ENCODE measurements at regions not wholly inside any gene's neighbourhood (a gene's known extent, or its start where the extent isn't known, plus 50 kb on each side); places are given as distances from the start of the nearest gene placed in this dataset.
"Not testable (repeated sequence)": the region's sequence is repeated elsewhere in the genome, so short reads cannot be mapped to it uniquely, and the experiment has no call there.

- DNase-seq (ENCODE audit: low spot score), result no peak
These were observed 1017.6 kb downstream of the TYW1 start for GRCh38 chr7:68014031-68014736.

DNA sequence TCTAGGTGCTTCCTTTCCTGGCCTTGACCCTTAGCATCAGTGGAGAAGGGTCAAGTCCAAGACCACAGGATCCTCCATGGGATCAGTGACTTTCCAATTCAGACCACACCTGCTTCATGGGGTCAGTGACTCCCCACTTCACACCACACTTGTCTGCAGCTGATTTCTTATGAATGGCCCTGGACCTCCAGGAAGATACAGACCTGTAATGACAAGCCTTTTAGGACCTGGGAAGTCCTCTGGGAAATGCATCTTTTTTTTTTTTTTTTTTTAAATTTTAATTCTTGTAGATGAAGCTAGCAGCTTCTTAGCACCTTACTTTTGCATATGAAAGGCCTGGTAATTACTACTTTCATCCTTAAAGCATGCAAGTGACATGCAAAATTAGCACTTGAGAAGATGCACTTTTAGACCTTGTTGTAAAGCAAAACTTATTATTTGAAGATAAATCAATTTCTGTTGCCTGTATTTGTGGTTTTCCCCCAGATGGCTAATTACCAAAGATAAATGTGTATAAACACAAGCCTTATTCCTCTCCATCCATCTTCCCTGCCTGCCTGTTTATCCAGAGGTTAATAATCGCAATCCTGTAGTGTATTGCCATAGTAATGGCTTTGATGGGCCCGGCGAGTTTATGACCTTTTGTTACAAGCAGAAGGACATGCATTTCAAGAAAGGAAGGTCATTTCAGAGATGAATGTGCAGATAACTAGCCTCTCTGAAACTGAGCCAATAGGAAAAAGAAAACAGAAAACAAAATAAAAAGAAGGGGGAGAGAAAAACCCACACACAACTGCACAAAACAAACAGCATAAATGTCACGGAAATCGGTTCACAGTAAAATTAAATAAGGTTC lies 1018.7 kb downstream of the TYW1 start:
- DNase-seq (ENCODE audit: low spot score), result no peak

GRCh38 chr7:68015978-68016532 lies 1019.4 kb downstream of the TYW1 start:
- no peak for DNase-seq (ENCODE audit: low spot score)

DNA sequence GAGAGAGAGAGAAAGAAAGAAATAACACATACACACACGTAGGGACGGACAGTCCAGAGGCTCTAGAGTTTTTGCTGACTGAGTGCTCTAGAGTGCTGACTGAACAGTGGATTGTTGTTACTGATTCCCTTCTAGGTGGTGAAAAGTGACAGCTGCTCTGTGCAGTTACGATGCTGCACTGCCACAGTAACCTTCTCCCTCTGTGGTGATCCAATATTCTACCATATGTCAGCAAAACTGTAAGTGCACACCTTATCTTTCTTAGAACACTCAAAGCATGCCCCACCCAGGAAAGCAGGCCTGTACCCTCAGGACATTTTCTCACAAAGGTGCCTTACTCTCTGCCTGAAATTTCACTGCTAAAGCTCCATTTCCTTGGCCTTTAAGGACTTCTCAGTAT lies 1023.5 kb downstream of the TYW1 start:
- no peak for DNase-seq (ENCODE audit: low spot score)

DNA sequence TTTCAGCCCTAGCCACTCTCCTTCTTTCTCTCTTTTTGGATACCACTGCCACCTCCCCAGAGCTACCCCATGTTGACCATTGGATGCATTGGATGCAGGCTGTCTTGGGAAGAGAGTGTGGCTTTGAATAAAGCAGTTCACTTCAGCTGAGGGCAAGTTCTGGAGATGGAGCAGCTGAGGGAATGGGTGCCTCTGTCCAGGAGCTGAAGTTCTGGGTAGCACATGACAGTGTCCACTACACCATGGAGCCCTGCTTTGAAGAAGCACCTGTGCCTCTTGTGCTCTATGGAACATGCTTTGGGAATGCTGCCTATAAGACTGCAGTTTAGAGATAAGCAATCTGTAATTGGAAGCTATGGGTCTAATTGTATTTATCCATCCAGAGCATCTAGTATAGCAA lies 1028.7 kb downstream of the TYW1 start:
- no peak for DNase-seq (ENCODE audit: low spot score)

DNA sequence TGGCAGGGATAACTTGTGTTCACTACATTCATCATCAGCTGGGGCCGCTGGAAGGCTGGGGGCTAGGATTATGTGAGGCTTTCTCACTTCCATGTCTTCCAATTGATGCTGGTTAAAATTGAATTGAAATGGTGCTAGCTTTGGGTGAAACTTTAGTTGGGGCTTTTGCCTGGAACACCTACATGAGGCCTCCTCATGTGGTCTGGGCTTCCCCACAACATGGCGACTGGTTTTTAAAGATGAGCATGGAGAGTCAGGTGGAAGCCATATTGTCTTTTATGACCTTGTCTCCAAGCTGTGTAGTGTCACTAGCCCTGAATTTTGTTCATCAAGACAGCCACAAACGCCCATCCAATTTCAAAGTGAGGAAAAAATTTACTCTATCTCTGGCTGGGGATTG lies 1033.9 kb downstream of the TYW1 start:
- DNase-seq (ENCODE audit: low spot score), result no peak

DNA sequence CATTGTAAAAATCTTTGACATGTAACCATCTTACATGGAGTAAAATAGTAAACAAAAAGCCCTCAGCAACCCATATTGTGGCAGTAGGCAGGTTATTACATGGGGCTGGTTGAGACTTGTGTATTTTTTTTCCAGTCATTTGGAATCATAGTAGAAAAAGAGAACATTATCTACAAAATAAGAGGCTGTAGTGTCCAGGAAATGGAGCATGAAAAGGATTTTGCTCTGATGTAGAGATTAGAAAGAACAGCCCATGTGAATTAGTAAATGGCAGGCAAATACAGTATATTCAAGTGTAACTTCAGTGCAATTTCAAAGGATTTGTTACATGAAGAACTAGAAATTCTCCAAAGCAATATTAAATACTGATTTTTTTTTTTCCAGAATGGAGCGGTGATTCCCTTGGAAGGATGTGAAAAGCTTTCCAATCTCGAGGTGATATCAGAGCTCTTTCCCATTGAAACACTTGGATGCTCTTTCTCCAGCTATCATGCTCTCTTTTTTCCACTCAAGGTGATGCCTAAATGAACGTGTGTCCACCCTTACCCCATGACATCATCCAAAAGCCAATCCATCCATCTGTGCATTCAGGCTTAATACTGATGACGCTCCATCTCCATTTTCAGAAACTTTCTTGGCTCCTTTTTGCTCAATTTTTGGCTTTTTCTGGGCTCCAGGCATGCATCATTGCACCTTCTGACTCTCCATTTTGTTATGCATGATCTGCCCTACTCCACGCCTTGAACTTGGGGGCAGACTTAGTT lies 1034.7 kb downstream of the TYW1 start:
- DNase-seq (ENCODE audit: low spot score), result no peak

- no peak for DNase-seq (ENCODE audit: low spot score)
These were observed 1042.1 kb downstream of the TYW1 start for GRCh38 chr7:68038621-68039314.

DNA sequence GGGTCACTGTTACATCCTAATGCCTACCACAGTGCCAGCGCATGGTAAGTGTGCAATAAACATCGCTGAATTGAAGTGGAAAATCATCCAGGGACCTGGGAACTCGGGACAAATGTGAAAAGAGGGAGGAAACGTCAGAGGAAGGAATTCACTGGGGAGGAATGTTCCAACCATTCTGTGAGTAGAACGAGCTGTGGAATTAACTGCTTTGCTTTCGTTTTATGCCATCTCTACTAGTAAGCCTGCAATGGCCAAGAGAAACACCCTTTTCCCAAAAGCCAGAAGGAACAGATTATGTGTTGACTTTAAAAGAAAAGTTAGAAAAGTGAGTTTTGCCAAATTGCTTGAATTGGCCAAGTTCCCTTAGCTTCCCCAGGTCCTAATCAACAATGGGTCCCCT lies 1044.9 kb downstream of the TYW1 start:
- no peak for DNase-seq (ENCODE audit: low spot score)

- DNase-seq (ENCODE audit: low spot score), result no peak
These were observed 1046.9 kb downstream of the TYW1 start for GRCh38 chr7:68043546-68043945.

DNA sequence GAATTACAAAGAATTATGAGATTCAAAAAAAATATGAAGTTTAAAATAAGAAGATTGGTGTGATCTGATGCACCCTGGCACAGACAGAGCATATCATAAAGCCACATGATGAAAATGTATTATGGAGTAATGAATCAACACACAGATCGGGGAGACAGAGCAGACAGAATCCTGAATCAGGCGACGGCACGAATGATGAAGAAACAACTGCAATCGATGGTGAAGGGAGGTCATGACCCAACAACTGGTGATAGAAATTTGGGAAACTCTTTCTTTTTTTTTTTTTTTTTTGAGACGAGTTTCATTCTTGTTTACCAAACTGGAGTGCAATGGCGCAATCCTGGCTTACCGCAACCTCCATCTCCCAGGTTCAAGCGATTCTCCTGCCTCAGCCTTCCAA lies 1054.0 kb downstream of the TYW1 start:
- no peak for DNase-seq (ENCODE audit: low spot score)

GRCh38 chr7:68058014-68058413 lies 1061.4 kb downstream of the TYW1 start:
- DNase-seq (ENCODE audit: low spot score), result no peak

DNA sequence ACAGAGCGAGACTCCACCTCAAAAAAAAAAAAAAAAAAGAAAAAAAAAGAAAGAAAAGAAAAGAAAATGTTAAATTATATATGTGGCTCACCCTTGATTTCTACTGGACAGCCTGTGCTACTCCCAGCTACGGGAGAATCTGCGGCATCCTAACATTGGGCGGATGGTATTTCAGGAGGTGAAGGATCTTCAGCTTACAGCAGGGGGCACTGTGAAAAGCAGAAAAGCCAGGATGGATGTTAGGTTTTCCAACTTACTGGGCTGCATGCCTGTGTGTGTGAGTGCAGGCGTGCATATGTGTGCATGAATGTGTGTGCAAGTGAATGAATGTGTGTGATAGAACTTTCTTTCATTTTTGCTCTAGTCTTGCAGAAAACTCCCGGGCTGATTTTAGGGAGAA lies 1066.5 kb downstream of the TYW1 start:
- DNase-seq (ENCODE audit: low spot score), result no peak

GRCh38 chr7:68065581-68065980 lies 1068.9 kb downstream of the TYW1 start:
- DNase-seq (ENCODE audit: low spot score), result no peak

DNA sequence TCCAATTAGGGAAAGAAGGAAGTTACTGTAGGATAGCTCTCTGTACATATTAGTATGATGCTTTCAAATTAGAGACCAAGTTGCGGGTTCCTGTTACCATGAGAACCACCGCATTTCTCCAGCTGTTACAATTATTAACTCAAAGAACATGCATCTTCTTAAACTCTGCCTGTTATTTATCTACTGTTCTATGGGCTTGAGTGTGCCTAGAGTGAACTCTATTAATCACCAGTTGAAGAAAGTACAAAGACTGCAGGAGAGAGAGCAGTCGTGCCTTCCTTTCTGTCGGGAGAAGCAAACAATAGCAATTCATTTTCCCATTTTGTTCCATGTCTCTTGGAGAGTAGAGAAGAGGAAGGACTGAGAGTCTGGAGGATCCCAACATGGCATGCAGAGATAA lies 1071.2 kb downstream of the TYW1 start:
- DNase-seq (ENCODE audit: low spot score), result no peak

DNA sequence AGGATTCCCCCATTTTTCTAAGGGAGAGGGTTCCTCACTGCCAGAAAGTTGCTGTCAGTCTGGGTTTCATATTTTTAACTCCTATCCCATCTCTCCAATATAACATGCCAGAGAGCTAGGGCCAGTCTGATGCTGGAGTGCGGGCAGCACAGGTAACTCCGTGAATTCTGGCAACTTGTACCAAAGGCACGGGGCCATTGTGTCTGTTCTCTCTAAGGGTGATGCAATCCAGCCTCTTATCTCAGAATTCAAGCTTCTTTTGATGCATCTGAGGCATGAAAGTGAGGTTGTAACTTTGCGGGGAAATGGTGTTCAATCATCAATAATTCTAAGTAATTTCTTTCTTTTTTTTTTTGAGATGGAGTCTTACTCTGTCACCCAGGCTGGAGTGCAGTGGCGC lies 1074.4 kb downstream of the TYW1 start:
- no peak for DNase-seq (ENCODE audit: low spot score)

DNA sequence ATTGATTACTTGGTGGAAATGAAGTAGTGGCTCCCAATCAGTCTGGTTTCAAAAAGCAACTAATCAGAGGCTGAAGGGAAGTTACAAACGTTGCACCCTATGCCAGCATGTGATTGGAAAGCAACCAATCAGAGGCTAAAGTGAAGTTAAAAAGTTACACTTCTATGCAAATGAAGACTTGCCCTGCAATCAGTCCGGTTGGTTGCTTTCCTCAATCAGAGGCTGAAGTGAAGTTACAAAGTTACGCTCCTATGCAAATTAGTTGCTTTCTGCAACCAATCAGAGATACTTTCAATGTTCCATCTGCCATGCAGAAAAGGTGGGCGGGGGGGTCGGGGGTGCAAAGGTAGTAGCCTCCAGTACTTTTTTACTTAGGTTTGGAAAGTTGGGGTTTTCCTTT lies 1077.1 kb downstream of the TYW1 start:
- DNase-seq (ENCODE audit: low spot score), result no peak

GRCh38 chr7:68074242-68074641 lies 1077.6 kb downstream of the TYW1 start:
- DNase-seq (ENCODE audit: low spot score), result no peak

GRCh38 chr7:68078157-68078710 lies 1081.6 kb downstream of the TYW1 start:
- DNase-seq (ENCODE audit: low spot score), result no peak

- not testable (repeated sequence) for DNase-seq (ENCODE audit: low spot score)
These were observed 1085.7 kb downstream of the TYW1 start for GRCh38 chr7:68082066-68082960.
